HepG2 (cell line): ENCODE measurements at regions not wholly inside any gene's neighbourhood (a gene's known extent, or its start where the extent isn't known, plus 50 kb on each side); places are given as distances from the start of the nearest gene placed in this dataset.

ENCODE experiments used
- ARID2 ChIP-seq: sonication (generic); formaldehyde crosslinking; IDR thresholded peaks from 2 replicates; pipeline ENCODE4 v1.8.1; 2022; ENCODE audit warnings: mild to moderate bottlenecking, missing genetic modification reagents, borderline replicate concordance
- GATAD2A ChIP-seq: IDR thresholded peaks from 2 replicates; pipeline ENCODE4 v1.6.1; 2016
- JUND ChIP-seq: sonication (generic); formaldehyde crosslinking; IDR thresholded peaks from 2 replicates; pipeline ENCODE4 v1.8.0; 2022; ENCODE audit warnings: mild to moderate bottlenecking, missing genetic modification reagents
- KDM2A ChIP-seq: sonication (generic); formaldehyde crosslinking; IDR thresholded peaks from 2 replicates; pipeline ENCODE4 v1.4.0; 2020; ENCODE audit warnings: low read depth, missing genetic modification reagents, borderline replicate concordance
- MYNN ChIP-seq: sonication (generic); formaldehyde crosslinking; IDR thresholded peaks from 2 replicates; pipeline ENCODE4 v1.4.0; 2020; ENCODE audit warnings: mild to moderate bottlenecking, low read depth, missing genetic modification reagents
- NFE2L1 ChIP-seq: sonication (generic); formaldehyde crosslinking; IDR thresholded peaks from 2 replicates; pipeline ENCODE4 v1.4.0; 2020; ENCODE audit warnings: missing genetic modification reagents, mild to moderate bottlenecking, borderline replicate concordance
- RELA ChIP-seq: sonication (generic); formaldehyde crosslinking; IDR thresholded peaks from 2 replicates; pipeline ENCODE4 v1.4.0; 2020; ENCODE audit warnings: missing genetic modification reagents
- TGIF2 ChIP-seq: IDR thresholded peaks from 2 replicates; pipeline ENCODE4 v1.6.1; 2016; ENCODE audit warnings: control low read depth, missing compliant biosample characterization
- ZNF558 ChIP-seq: sonication (generic); formaldehyde crosslinking; IDR thresholded peaks from 2 replicates; pipeline ENCODE4 v1.9.0; 2022; ENCODE audit warnings: mild to moderate bottlenecking, missing genetic modification reagents, borderline replicate concordance
- TF ChIP-seq, protein P1 (sequence below), 2 experiments: sonication (generic) in 1 of 2; formaldehyde crosslinking in 1 of 2; IDR thresholded peaks; 2 replicates each; pipeline versions ENCODE4 v1.5.1 to v1.6.1; 2011 to 2020; ENCODE audit warnings: borderline replicate concordance in 1 of 2, low read depth in 1 of 2, low read length in 1 of 2, mild to moderate bottlenecking in 1 of 2, missing genetic modification reagents in 1 of 2, moderate library complexity in 1 of 2
- TF ChIP-seq, protein P2 (sequence below): sonication (generic); formaldehyde crosslinking; IDR thresholded peaks from 2 replicates; pipeline ENCODE4 v1.5.0; 2020; ENCODE audit warnings: mild to moderate bottlenecking, missing genetic modification reagents, moderate library complexity
- TF ChIP-seq, protein P3 (sequence below): IDR thresholded peaks from 2 replicates; pipeline ENCODE4 v1.6.1; 2018; ENCODE audit warnings: missing genetic modification reagents, mild to moderate bottlenecking, missing compliant biosample characterization

DNA sequence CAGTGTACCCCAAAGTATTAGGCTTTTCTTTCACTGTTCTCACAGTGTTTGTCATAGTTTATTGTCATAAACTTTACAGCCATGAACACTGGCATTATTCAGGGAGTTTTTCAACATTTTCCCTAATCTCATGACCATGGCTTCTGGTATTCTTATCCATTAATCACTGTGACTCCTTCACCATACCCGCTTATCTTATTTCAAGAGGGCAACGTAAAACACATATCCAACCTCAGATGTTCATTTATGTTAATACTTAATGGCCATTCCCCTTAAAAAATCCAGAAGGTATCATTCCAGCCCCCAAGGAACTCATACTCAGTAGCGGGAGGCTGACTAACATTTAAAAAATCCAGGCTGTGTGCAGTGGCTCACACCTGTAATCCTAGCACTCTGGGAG lies 78.5 kb upstream of the RGS4 start:
- TF ChIP-seq, protein P1, sequence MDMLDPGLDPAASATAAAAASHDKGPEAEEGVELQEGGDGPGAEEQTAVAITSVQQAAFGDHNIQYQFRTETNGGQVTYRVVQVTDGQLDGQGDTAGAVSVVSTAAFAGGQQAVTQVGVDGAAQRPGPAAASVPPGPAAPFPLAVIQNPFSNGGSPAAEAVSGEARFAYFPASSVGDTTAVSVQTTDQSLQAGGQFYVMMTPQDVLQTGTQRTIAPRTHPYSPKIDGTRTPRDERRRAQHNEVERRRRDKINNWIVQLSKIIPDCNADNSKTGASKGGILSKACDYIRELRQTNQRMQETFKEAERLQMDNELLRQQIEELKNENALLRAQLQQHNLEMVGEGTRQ (IDR thresholded peaks at IDR 0.05; ENCODE audit: low read depth, low read length): no peak
- TF ChIP-seq, protein P1 (CRISPR knock-in tag; IDR thresholded peaks at IDR 0.05; ENCODE audit: borderline replicate concordance): no peak
- TF ChIP-seq JUND (CRISPR knock-in tag): no peak
- TF ChIP-seq RELA: no peak
- no peak for TF ChIP-seq NFE2L1
- TF ChIP-seq MYNN (CRISPR knock-in tag): no peak
- no peak for TF ChIP-seq ZNF558 (CRISPR knock-in tag)
- TF ChIP-seq ARID2 (CRISPR knock-in tag): no peak
- TF ChIP-seq, protein P2, sequence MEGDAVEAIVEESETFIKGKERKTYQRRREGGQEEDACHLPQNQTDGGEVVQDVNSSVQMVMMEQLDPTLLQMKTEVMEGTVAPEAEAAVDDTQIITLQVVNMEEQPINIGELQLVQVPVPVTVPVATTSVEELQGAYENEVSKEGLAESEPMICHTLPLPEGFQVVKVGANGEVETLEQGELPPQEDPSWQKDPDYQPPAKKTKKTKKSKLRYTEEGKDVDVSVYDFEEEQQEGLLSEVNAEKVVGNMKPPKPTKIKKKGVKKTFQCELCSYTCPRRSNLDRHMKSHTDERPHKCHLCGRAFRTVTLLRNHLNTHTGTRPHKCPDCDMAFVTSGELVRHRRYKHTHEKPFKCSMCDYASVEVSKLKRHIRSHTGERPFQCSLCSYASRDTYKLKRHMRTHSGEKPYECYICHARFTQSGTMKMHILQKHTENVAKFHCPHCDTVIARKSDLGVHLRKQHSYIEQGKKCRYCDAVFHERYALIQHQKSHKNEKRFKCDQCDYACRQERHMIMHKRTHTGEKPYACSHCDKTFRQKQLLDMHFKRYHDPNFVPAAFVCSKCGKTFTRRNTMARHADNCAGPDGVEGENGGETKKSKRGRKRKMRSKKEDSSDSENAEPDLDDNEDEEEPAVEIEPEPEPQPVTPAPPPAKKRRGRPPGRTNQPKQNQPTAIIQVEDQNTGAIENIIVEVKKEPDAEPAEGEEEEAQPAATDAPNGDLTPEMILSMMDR: no peak
- no peak for TF ChIP-seq TGIF2 (CRISPR knock-in tag)
- TF ChIP-seq GATAD2A (CRISPR knock-in tag): no peak
- TF ChIP-seq KDM2A (CRISPR knock-in tag): no peak
- TF ChIP-seq, protein P3, sequence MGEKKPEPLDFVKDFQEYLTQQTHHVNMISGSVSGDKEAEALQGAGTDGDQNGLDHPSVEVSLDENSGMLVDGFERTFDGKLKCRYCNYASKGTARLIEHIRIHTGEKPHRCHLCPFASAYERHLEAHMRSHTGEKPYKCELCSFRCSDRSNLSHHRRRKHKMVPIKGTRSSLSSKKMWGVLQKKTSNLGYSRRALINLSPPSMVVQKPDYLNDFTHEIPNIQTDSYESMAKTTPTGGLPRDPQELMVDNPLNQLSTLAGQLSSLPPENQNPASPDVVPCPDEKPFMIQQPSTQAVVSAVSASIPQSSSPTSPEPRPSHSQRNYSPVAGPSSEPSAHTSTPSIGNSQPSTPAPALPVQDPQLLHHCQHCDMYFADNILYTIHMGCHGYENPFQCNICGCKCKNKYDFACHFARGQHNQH (CRISPR knock-in tag): no peak
